BE2C (cell line): ENCODE measurements at regions not wholly inside any gene's neighbourhood (a gene's known extent, or its start where the extent isn't known, plus 50 kb on each side); places are given as distances from the start of the nearest gene placed in this dataset.

Experiments
- DNase-seq: peaks from one replicate; pipeline ENCODE4 v3.0.0-alpha.2; 2020
- H3K27me3 ChIP-seq: fragments of 250-450 bp; sonication (Bioruptor Pico); 2 replicates; pipeline ENCODE4 v1.5.1; 2020; ENCODE audit warnings: mild to moderate bottlenecking
- H3K36me3 ChIP-seq: fragments of 250-450 bp; sonication (Bioruptor Pico); 2 replicates; pipeline ENCODE4 v1.5.1; 2020; ENCODE audit warnings: mild to moderate bottlenecking
- H3K4me1 ChIP-seq: fragments of 250-450 bp; sonication (Bioruptor Pico); 2 replicates; pipeline ENCODE4 v1.5.1; 2020
- H3K4me3 ChIP-seq: 2 replicates; pipeline ENCODE4 v1.5.1; 2011; ENCODE audit warnings: low read depth, low read length
- H3K9me3 ChIP-seq: fragments of 250-450 bp; sonication (Bioruptor Pico); 2 replicates; pipeline ENCODE4 v1.5.1; 2020
- CTCF ChIP-seq: IDR thresholded peaks from 2 replicates; pipeline ENCODE4 v1.5.1; 2012; ENCODE audit warnings: mild to moderate bottlenecking, low read depth, low read length

GRCh38 chr3:98966862-98967546, 65.5 kb upstream of the DCBLD2 start:
- Histone ChIP-seq H3K4me3 (no peak overlapping the region), H3K9me3 (no peaks in the 10 kb centered on the region), H3K27me3 (no peaks in the 10 kb centered on the region), H3K36me3 (no peaks in the 10 kb centered on the region), H3K4me1 (peaks cover 36% of the 10 kb centered on the region)
- DNase-seq: no peak
- TF ChIP-seq CTCF: no peak

DNA sequence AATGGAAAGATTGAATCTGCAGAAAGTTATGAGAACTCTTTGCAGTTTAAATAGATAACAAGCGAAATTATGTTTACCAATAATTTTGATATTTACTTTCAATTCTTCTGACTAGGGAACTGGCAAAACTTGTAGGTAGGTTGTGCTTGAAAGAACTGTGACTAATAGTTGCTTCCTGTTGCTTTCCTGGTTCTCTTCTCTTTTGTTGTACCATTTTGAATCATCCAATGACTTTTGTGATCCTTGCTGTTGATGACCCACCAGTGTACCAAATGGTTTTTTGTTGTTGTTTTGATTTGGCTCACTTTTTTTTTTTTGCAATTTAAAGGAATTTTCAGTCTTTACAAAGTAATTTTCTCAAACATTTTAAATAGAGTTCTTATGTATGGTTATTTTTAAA, 64.9 kb upstream of the DCBLD2 start:
- no peaks in the 10 kb centered on the region for H3K36me3 ChIP-seq
- no peak overlapping the region for H3K4me3 ChIP-seq
- TF ChIP-seq CTCF: no peak
- DNase-seq: no peak
- H3K4me1 ChIP-seq: peaks cover 36% of the 10 kb centered on the region
- no peaks in the 10 kb centered on the region for H3K9me3 ChIP-seq
- no peaks in the 10 kb centered on the region for H3K27me3 ChIP-seq

DNA sequence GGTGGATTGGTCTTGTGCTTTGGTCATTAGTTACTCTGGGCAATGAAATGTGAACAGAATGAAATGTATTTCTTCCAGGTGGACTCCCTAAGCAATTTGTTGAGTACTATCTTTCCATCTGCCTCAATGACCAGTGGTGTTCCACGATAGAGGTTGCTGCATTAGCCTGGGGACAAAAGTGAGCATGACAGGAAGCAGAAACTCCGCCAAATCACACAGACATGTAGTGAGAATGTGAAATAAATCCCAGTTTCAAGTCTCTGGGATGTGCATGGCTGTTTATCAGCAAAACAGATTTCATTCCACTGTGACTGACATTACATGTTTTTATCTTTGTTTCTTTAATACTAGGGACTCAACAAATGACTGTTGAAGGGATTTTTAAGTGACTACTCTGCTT, 63.3 kb upstream of the DCBLD2 start:
- H3K4me1 ChIP-seq: peaks cover 36% of the 10 kb centered on the region
- H3K4me3 ChIP-seq: no peak overlapping the region
- no peaks in the 10 kb centered on the region for H3K9me3 ChIP-seq
- no peak for TF ChIP-seq CTCF
- no peaks in the 10 kb centered on the region for H3K27me3 ChIP-seq
- DNase-seq: peak; percentile 25
- no peaks in the 10 kb centered on the region for H3K36me3 ChIP-seq

- Histone ChIP-seq H3K9me3 (no peaks in the 10 kb centered on the region), H3K27me3 (no peaks in the 10 kb centered on the region), H3K4me3 (no peak overlapping the region), H3K4me1 (peaks cover 29% of the 10 kb centered on the region), H3K36me3 (no peaks in the 10 kb centered on the region)
- no peak for TF ChIP-seq CTCF
- no peak for DNase-seq
Observed at GRCh38 chr3:98963546-98963945, 62.1 kb upstream of the DCBLD2 start.

DNA sequence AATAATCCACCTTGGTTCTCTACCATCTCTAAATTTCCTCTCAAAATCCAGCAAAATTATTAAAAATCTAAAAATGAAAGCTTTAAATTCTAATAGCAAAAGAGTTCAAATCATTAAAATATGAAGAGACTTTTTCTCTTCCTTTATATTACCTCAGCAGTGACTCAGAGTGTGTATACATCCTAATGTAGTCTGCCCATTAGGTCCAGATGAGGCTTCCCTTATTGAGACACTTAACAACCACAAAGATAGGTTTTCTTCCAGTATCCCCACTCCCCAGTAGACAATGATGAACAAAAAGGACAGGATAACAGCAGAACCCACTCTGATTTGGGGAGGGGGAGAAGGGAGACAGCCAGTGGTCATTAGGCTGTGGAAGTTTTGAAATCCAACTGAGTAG, 61.5 kb upstream of the DCBLD2 start:
- Histone ChIP-seq H3K27me3 (no peaks in the 10 kb centered on the region), H3K4me1 (peaks cover 23% of the 10 kb centered on the region), H3K9me3 (no peaks in the 10 kb centered on the region), H3K36me3 (no peaks in the 10 kb centered on the region), H3K4me3 (no peak overlapping the region)
- DNase-seq: no peak
- no peak for TF ChIP-seq CTCF

GRCh38 chr3:98962189-98962930, 60.9 kb upstream of the DCBLD2 start:
- H3K36me3 ChIP-seq: no peaks in the 10 kb centered on the region
- DNase-seq: no peak
- peaks cover 21% of the 10 kb centered on the region for H3K4me1 ChIP-seq
- H3K4me3 ChIP-seq: no peak overlapping the region
- no peaks in the 10 kb centered on the region for H3K27me3 ChIP-seq
- H3K9me3 ChIP-seq: no peaks in the 10 kb centered on the region
- TF ChIP-seq CTCF: no peak
